ENCODE measurements at regions not wholly inside any gene's neighbourhood (a gene's known extent, or its start where the extent isn't known, plus 50 kb on each side); places are given as distances from the start of the nearest gene placed in this dataset.
"Not testable (repeated sequence)": the region's sequence is repeated elsewhere in the genome, so short reads cannot be mapped to it uniquely, and the experiment has no call there.

DNA sequence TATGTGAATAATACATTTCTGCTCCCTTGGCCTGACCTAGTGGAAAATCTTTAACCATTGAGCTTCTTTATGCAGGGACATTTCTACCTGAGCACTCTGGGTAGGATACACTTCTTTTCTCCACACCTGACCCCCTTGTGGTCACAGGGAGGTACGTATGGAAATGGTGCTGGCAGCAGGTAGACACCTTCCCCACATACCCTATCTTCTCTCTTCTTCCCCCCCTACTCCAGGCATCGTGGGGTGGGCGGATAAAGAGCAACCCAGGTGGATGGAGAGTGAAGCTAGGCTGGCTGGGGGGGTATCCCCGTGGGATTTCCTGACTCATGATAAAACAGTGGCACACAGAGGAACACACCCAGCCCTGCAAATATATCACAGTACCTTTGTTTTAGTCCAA lies 312.1 kb downstream of the ARRDC4 start:
- no peak for DNase-seq (ENCODE audit: low read depth in 2 of 2)

- DNase-seq (ENCODE audit: low read depth in 2 of 2) = no peak
Observed at GRCh38 chr15:98276018-98276417, 315.5 kb downstream of the ARRDC4 start.

GRCh38 chr15:98277602-98278001 lies 317.1 kb downstream of the ARRDC4 start:
- no peak for DNase-seq (ENCODE audit: low read depth in 2 of 2)

- DNase-seq (ENCODE audit: low read depth in 2 of 2) = no peak
Observed at GRCh38 chr15:98280284-98280975, 319.9 kb downstream of the ARRDC4 start.

DNA sequence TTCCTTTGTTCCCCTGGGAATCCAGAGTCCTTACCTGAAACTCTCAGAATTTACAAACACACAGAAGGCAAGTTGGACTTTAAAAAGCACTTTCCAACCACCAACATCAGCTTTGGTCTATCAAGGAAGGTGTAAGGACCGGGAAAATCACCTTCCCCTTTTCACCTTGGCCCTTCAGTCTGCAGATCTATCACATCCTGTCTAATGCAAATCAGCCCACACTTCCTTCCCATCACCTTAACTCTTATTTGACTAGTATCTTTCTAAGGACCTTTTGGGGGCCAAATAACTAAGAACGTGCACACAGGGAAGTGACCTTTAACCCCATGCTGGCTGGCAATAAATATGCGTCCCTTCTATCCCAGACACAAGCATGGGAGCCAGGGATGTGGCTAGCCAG lies 320.6 kb downstream of the ARRDC4 start:
- DNase-seq (ENCODE audit: low read depth in 2 of 2) = no peak

DNA sequence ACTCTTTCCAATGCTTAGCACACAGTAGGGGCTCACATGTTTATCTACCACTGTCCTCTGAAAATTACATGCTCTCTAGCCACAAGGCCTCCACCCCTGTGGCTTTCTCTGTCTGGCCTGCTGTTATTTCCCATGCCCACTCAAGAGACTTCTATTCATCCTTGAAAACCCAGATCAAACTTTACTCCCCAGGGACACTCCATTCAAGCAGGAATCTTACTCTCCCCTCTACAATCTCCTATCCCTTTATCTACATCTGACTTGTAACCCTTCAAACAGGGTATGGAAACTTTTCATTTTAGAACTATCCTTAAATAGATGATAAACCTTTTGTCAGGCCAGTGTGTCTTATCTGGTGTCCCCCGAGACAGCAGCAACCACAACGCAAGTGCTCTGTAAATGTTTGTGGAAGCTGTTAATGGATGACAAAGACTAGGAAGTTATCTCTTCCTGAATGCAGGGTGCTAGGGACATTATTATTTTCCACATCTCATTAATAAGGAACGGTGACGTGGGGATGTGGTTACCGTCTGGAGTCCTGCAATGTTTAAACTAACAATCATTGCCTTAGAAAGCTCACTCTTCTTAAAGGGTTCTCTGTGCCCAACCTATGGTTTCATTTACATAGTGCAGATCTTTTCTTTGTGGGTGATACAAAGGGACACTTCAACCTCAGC lies 322.3 kb downstream of the ARRDC4 start:
- no peak for DNase-seq (ENCODE audit: low read depth in 2 of 2)

- no peak for DNase-seq (ENCODE audit: low read depth in 2 of 2)
Observed at GRCh38 chr15:98286200-98286599, 325.7 kb downstream of the ARRDC4 start.

DNA sequence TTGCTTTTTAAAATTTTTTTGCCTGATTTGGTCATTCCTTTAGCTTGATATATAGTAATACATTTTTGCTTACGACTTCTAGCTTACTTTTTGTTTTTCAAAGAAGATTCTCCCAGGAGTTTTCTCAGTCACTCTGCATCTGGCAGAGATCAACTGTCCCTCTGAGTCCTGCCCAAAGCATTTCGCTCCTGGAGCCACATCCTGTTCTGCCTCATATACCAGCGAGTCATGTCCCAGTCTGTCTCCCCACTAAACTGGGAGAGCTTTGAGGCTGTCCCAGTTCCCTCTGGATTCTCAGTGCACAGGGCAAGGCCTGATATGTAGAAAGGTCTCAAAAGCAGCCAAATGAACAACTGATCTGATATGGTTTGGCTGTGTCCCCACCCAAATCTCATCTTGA lies 326.3 kb downstream of the ARRDC4 start:
- no peak for DNase-seq (ENCODE audit: low read depth in 2 of 2)

DNA sequence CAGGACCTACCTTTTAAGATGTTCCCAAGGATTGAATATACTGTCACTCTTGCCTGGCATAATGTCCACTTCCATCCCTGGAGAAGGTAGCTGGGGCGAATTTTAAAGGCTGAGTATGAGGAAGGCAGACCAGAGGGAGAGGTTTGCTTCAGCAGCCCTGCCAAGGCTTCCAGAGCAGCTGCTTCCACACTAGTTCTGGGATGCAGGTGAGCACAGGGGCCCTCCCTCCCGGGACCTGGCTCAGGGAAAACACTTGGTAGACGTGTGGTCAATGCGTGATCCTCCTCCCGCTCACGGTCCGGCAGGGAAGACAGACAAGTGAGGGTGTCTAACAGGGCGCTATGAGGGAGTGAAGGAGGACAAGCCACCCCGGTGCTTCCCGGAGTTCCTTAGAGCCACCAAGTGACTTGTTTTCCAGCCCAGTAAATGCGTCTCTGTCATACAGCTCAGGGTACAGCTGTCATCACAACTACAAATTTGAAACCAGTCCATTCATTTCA lies 327.6 kb downstream of the ARRDC4 start:
- DNase-seq (ENCODE audit: low read depth in 2 of 2) = no peak

- DNase-seq (ENCODE audit: low read depth in 2 of 2) = no peak
Observed at GRCh38 chr15:98289747-98290146, 329.2 kb downstream of the ARRDC4 start.

DNA sequence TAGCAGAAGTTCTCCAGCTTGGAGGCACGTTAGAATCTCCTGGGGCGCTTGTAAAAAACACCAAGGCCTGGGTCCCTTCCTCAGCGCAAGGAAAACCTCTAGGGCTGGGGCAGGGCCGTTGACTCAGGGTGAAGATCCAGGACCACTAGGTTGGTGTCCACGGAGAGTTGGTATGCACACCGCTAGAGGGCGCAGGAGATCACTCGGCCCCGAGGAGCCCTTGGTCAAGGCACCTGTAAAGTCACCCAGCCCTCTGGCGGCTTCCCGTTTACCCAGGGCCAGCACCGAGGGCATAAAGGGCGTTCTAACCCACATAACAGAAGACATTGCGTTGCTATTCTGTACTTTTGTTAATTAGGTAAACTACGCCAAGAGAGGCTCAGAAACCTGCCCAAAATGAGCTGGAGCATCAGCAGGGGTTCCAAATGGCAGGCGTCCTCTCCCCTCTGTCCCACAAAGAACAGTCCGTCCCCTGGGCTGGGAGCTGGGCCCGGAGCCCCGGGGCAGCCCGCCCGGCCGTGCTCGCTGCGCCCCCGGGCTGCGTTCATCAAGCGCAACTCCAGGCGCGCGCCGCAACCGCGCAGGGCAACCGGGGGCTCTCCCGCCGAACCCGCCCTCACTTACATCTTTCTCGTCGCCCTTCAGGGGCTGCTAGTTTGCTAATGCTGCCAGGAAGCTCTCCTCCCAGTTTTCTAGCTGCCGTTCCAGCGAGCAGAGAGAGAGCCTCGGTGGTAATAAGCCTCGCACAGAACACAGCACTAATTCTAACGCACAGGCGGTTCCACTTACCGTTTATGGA lies 332.1 kb downstream of the ARRDC4 start:
- DNase-seq (ENCODE audit: low read depth in 2 of 2) = no peak

GRCh38 chr15:98294126-98294525 lies 333.6 kb downstream of the ARRDC4 start:
- DNase-seq (ENCODE audit: low read depth in 2 of 2) = no peak

DNA sequence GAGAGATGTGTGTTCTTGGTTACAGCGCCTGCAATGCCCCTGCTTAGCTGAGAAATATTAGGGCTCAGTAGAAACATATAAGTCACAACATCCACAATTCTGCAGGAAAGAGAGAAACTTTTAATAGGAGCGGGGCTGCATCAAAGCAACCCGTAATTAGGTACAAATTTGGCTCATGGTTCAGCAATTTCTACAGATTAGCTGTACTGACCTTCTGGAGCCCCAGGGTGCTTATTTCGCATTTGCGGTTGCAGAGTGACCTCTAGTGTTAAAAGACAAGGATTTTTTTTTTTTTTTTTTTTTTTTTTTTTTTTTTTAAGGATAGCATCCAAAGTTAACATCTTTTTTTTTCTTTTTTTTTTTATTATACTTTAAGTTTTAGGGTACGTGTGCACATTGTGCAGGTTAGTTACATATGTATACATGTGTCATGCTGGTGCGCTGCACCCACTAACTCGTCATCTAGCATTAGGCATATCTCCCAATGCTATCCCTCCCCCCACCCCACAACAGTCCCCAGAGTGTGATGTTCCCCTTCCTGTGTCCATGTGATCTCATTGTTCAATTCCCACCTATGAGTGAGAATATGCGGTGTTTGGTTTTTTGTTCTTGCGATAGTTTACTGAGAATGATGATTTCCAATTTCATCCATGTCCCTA lies 334.7 kb downstream of the ARRDC4 start:
- DNase-seq (ENCODE audit: low read depth in 2 of 2) = not testable (repeated sequence)

DNA sequence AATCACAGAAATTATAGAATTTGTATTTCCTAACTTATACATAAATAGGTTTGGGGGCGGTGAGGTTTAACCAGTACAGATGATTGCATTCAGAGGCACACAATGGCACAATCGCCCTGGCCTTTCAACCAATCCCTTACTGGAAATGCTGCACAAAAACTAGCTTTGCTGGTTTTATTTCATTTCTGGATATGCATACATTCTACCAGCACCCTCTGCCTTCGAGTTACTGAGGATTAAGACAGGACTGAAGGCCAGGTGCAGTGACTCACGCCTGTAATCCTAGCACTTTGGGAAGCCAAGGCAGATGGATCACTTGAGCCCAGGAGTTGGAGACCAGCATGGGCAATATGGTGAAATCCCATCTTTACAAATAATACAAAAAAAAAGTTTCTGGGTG lies 336.1 kb downstream of the ARRDC4 start:
- DNase-seq (ENCODE audit: low read depth in 2 of 2) = no peak

DNA sequence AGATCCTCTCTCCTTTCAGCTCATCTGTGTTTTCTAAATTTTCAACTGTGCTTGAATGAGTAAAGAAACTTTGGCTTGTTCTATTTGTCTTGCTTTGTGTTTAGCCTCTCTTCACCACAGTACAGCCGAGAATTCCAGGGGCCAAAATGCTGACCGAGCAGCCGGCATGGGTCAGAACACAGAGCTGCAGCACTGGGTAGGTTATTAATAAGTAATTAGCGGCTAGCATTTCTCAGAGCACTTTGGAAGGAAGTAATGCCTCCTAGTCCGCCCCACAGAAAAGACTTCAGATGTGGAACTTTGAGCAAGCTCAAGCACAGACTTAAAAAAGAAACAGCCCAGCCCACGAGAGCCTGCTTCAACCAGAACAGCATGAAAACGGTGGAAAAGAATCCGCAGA lies 343.9 kb downstream of the ARRDC4 start:
- DNase-seq (ENCODE audit: low read depth in 2 of 2) = no peak

- DNase-seq (ENCODE audit: low read depth in 2 of 2) = no peak
Observed at GRCh38 chr15:98308117-98308516, 340.2 kb upstream of the IGF1R start.

GRCh38 chr15:98311566-98312188 lies 336.7 kb upstream of the IGF1R start:
- peak; percentile 12 to 46 for DNase-seq (ENCODE audit: low read depth in 2 of 2)

DNA sequence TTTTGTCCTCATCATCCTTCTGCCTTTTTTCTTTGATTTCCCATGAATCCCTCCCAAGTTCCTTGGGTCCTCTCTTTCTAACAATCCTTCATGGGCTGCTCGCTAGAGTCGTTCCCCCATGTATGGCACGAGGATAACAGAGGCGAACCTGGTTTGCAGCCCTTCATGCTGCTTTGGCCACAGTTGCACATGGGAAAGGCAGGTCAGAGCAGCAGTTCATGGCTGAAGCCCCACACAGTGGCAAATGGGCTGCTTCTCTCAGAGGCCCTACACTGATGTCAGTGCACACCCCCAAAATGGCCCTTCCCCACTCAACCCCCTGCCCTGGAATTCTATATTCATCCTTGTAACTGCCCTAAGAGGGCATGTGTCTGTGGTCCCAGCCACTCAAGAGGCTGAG lies 335.4 kb upstream of the IGF1R start:
- no peak for DNase-seq (ENCODE audit: low read depth in 2 of 2)

- no peak for DNase-seq (ENCODE audit: low read depth in 2 of 2)
Observed at GRCh38 chr15:98315971-98316370, 332.4 kb upstream of the IGF1R start.

GRCh38 chr15:98321896-98322295 lies 326.4 kb upstream of the IGF1R start:
- DNase-seq (ENCODE audit: low read depth in 2 of 2) = no peak

DNA sequence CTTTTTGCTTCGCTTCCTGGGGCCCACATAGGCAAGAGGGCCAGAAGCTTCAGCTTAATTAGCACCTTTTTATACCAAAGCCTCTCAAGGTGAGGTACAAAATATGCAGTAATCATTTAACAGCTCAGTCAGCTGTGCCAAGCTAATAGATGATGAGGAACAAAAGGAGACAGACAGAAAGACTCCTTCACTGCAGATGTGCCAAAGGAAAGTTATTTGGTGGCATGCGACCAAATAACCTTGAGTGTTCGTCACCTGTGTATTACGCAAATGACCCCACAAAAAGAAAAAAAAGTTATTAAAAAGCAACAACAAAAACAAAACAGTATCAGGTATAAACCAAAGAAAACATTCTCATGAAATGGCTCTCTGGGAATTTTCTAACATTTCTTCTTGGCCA lies 325.8 kb upstream of the IGF1R start:
- DNase-seq (ENCODE audit: low read depth in 2 of 2) = no peak
